HCT116 (cell line): ENCODE measurements at regions not wholly inside any gene's neighbourhood (a gene's known extent, or its start where the extent isn't known, plus 50 kb on each side); places are given as distances from the start of the nearest gene placed in this dataset.

ENCODE experiments used
- ATAC-seq: fragments of 200-7000 bp; cut with Tn5 transposase; 2 replicates; pipeline ENCODE4 v1.9.1; 2020; ENCODE audit warnings: mild to moderate bottlenecking, moderate library complexity
- BruUV-seq: library from RNA; stranded (reverse); fragments of 400-500 nt; replicated peaks from 2 replicates; lab custom pipeline; 2021; lab: Mats Ljungman, UMichigan
- CTCF ChIA-PET: fragments of 300-600 bp; sonication (Branson Sonifier 250); formaldehyde crosslinking; loops from one replicate; lab custom pipeline; 2021; ENCODE audit warnings: antibody characterized with exemption; lab: Charles Lee
- POLR2A ChIA-PET: fragments of 300-600, 350-600 bp; sonication (Branson Sonifier 250); formaldehyde crosslinking; loops from one replicate; lab custom pipeline; 2021; ENCODE audit warnings: antibody characterized with exemption; lab: Charles Lee
- RAD21 ChIA-PET, 2 experiments: fragments of 300-600 bp; sonication (Branson Sonifier 250); formaldehyde crosslinking; loops; one replicate each; lab custom pipeline; 2023; ENCODE audit warnings: low total read pairs in 2 of 2; ENCODE audit not compliant: uncharacterized antibody in 2 of 2, unreplicated experiment in 2 of 2, low non-redundant PET in 1 of 2; lab: Charles Lee
- DNase-seq: peaks from one replicate; pipeline ENCODE4 v3.0.0-alpha.2; 2010; ENCODE audit warnings: low read depth, low spot score
- H2AFZ ChIP-seq: fragments of 200-600 bp; shearing (Covaris generic), sonication (generic); 2 replicates; pipeline ENCODE4 v1.6.1; 2017; ENCODE audit warnings: low read depth, mixed run types, mixed read lengths, antibody characterized with exemption, low read length; ENCODE audit not compliant: poor library complexity, severe bottlenecking
- H3K27ac ChIP-seq: 2 replicates; pipeline ENCODE4 v1.5.1; 2012; ENCODE audit warnings: low read depth, low read length
- H3K27me3 ChIP-seq: fragments of 200-600 bp; sonication (generic); 2 replicates; pipeline ENCODE4 v1.6.1; 2016; ENCODE audit warnings: mixed run types, low read length, mixed read lengths; ENCODE audit not compliant: insufficient read depth
- H3K36me3 ChIP-seq, 2 experiments: fragments of 200-500 bp in 1 of 2; fragments of 200-600 bp in 1 of 2; sonication (Bioruptor generic) in 1 of 2; sonication (generic) in 1 of 2; 2 replicates each; pipeline versions ENCODE4 v1.5.1 to v1.6.1; 2014 to 2016; ENCODE audit warnings: low read length in 2 of 2, inconsistent platforms in 1 of 2, mixed read lengths in 1 of 2, mixed run types in 1 of 2; ENCODE audit not compliant: insufficient read depth in 2 of 2, control insufficient read depth in 1 of 2
- H3K4me1 ChIP-seq, 2 experiments: fragments of 200-600 bp in 1 of 2; sonication (generic) in 1 of 2; 2 replicates each; pipeline versions ENCODE4 v1.5.1 to v1.6.1; 2012 to 2017; ENCODE audit warnings: low read length in 2 of 2, inconsistent platforms in 1 of 2, mild to moderate bottlenecking in 1 of 2, mixed read lengths in 1 of 2, mixed run types in 1 of 2, moderate library complexity in 1 of 2; ENCODE audit not compliant: insufficient read depth in 2 of 2, control insufficient read depth in 1 of 2
- H3K4me2 ChIP-seq: fragments of 200-600 bp; sonication (generic); 2 replicates; pipeline ENCODE4 v1.6.1; 2017; ENCODE audit warnings: mixed run types, low read length, mixed read lengths
- H3K4me3 ChIP-seq, 2 experiments: fragments of 200-600 bp in 1 of 2; sonication (generic) in 1 of 2; replicated peaks in 1 of 2; 2 replicates each; pipeline ENCODE4 v1.5.1; 2011 to 2016; ENCODE audit warnings: low read length in 2 of 2, control low read depth in 1 of 2, low read depth in 1 of 2, mild to moderate bottlenecking in 1 of 2, mixed read lengths in 1 of 2, mixed run types in 1 of 2
- H3K79me2 ChIP-seq: fragments of 200-600 bp; sonication (generic); 2 replicates; pipeline ENCODE4 v1.6.1; 2017; ENCODE audit warnings: mild to moderate bottlenecking, mixed run types, low read length, moderate library complexity, mixed read lengths; ENCODE audit not compliant: insufficient read depth
- H3K9ac ChIP-seq: fragments of 200-600 bp; sonication (generic); 2 replicates; pipeline ENCODE4 v1.6.1; 2016; ENCODE audit warnings: low read length, mixed read lengths
- H3K9me2 ChIP-seq: fragments of 200-600 bp; sonication (generic), shearing (Covaris generic); 2 replicates; pipeline ENCODE4 v1.6.1; 2017; ENCODE audit warnings: mixed run types, mild to moderate bottlenecking, moderate library complexity; ENCODE audit not compliant: insufficient read depth
- H3K9me3 ChIP-seq, 2 experiments: fragments of 200-500 bp in 1 of 2; fragments of 200-600 bp in 1 of 2; sonication (Bioruptor generic) in 1 of 2; sonication (generic) in 1 of 2; 2 replicates each; pipeline ENCODE4 v1.6.1; 2014 to 2017; ENCODE audit warnings: low read length in 2 of 2, mixed read lengths in 2 of 2, inconsistent platforms in 1 of 2, low read depth in 1 of 2, mild to moderate bottlenecking in 1 of 2, mixed run types in 1 of 2, moderate library complexity in 1 of 2; ENCODE audit not compliant: control insufficient read depth in 1 of 2, insufficient read depth in 1 of 2
- H4K20me1 ChIP-seq: fragments of 200-600 bp; sonication (generic), shearing (Covaris generic); 2 replicates; pipeline ENCODE4 v1.6.1; 2017; ENCODE audit warnings: mixed run types, mild to moderate bottlenecking, moderate library complexity; ENCODE audit not compliant: insufficient read depth
- CBX3 ChIP-seq: IDR thresholded peaks from 2 replicates; pipeline ENCODE4 v1.6.1; 2012; ENCODE audit warnings: low read depth
- ELF1 ChIP-seq: IDR thresholded peaks from 2 replicates; pipeline ENCODE4 v1.6.1; 2012; ENCODE audit warnings: low read depth, borderline replicate concordance
- EZH2 ChIP-seq: fragments of 200-600 bp; sonication (generic); IDR thresholded peaks from 2 replicates; pipeline ENCODE4 v1.6.1; 2017; ENCODE audit warnings: antibody characterized with exemption, mixed run types
- EZH2phosphoT487 ChIP-seq: fragments of 200-600 bp; IDR thresholded peaks from 2 replicates; pipeline ENCODE4 v1.6.1; 2018; ENCODE audit warnings: antibody characterized with exemption, borderline replicate concordance
- JUND ChIP-seq: IDR thresholded peaks from 2 replicates; pipeline ENCODE4 v1.6.1; 2012
- POLR2A ChIP-seq: IDR thresholded peaks from 2 replicates; pipeline ENCODE4 v1.7.0; 2011; ENCODE audit warnings: borderline replicate concordance; ENCODE audit not compliant: insufficient read depth, insufficient read length; ENCODE audit errors: extremely low read depth
- SIN3A ChIP-seq: IDR thresholded peaks from 2 replicates; pipeline ENCODE4 v1.6.1; 2012; ENCODE audit warnings: low read depth
- SP1 ChIP-seq: IDR thresholded peaks from 2 replicates; pipeline ENCODE4 v1.6.1; 2012; ENCODE audit warnings: low read depth
- TCF7L2 ChIP-seq: IDR thresholded peaks from 2 replicates; pipeline ENCODE4 v1.7.0; 2011; ENCODE audit warnings: borderline replicate concordance, inconsistent platforms; ENCODE audit not compliant: insufficient read depth, insufficient read length; ENCODE audit errors: extremely low read depth
- YY1 ChIP-seq: IDR thresholded peaks from 2 replicates; pipeline ENCODE4 v1.6.1; 2011; ENCODE audit warnings: low read length, low read depth, moderate library complexity, mild to moderate bottlenecking; ENCODE audit not compliant: insufficient replicate concordance; ENCODE audit errors: extremely low read depth
- intact Hi-C: fragments of 100-400 bp; cut with micrococcal nuclease; formaldehyde crosslinking; loops from 2 replicates; pipeline ENCODE4 v1.10.0; 2022
- TF ChIP-seq, protein P1 (sequence below): IDR thresholded peaks from 2 replicates; pipeline ENCODE4 v1.6.1; 2012
- TF ChIP-seq, protein P2 (sequence below): IDR thresholded peaks from 2 replicates; pipeline ENCODE4 v1.6.1; 2012; ENCODE audit warnings: low read depth

DNA sequence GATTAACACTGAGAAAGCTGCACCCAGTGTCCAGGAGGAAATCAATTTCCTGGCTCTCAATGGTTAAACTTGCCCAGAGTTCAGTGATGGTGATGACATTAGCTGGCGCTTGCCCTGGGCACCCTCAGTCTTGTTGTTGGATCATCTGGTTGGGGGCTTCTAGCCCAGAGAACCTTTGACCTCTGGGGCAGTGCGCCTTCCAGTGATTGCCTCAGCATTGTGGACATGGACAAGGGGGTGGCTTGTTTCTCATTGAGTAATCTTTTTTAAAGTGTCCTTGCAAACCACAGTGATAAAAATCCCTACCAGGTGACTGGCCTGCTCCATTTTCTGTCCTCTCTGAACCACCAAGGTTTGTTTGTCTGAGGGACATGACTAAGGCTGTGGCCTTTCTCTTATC lies 95.6 kb upstream of the USP9Y start:
- ChIA-PET CTCF (no interaction called here), RAD21 (no interaction called here), POLR2A (no interaction called here)
- H3K4me1 ChIP-seq, result no peaks in the 10 kb centered on the region
- H3K79me2 ChIP-seq, result no peaks in the 10 kb centered on the region
- H2AFZ ChIP-seq, result no peak overlapping the region
- no peak overlapping the region for H3K4me2 ChIP-seq
- H3K9ac ChIP-seq, result no peak overlapping the region
- no peaks in the 10 kb centered on the region for H3K36me3 ChIP-seq
- no peak overlapping the region for H3K4me3 ChIP-seq
- H3K27ac ChIP-seq, result no peak overlapping the region
- H3K9me3 ChIP-seq, result no peaks in the 10 kb centered on the region
- no peaks in the 10 kb centered on the region for H4K20me1 ChIP-seq
- no TSS peak for BruUV-seq
- H3K9me2 ChIP-seq, result no peaks in the 10 kb centered on the region
- TF ChIP-seq EZH2phosphoT487, result no peak
- no peak for TF ChIP-seq YY1
- no peak for TF ChIP-seq EZH2
- no peak for TF ChIP-seq SIN3A
- TF ChIP-seq, protein P1, sequence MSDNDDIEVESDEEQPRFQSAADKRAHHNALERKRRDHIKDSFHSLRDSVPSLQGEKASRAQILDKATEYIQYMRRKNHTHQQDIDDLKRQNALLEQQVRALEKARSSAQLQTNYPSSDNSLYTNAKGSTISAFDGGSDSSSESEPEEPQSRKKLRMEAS, result no peak
- no peak for TF ChIP-seq TCF7L2
- no peak for TF ChIP-seq POLR2A
- TF ChIP-seq CBX3, result no peak
- TF ChIP-seq ELF1, result no peak
- no peak for TF ChIP-seq JUND
- TF ChIP-seq, protein P2, sequence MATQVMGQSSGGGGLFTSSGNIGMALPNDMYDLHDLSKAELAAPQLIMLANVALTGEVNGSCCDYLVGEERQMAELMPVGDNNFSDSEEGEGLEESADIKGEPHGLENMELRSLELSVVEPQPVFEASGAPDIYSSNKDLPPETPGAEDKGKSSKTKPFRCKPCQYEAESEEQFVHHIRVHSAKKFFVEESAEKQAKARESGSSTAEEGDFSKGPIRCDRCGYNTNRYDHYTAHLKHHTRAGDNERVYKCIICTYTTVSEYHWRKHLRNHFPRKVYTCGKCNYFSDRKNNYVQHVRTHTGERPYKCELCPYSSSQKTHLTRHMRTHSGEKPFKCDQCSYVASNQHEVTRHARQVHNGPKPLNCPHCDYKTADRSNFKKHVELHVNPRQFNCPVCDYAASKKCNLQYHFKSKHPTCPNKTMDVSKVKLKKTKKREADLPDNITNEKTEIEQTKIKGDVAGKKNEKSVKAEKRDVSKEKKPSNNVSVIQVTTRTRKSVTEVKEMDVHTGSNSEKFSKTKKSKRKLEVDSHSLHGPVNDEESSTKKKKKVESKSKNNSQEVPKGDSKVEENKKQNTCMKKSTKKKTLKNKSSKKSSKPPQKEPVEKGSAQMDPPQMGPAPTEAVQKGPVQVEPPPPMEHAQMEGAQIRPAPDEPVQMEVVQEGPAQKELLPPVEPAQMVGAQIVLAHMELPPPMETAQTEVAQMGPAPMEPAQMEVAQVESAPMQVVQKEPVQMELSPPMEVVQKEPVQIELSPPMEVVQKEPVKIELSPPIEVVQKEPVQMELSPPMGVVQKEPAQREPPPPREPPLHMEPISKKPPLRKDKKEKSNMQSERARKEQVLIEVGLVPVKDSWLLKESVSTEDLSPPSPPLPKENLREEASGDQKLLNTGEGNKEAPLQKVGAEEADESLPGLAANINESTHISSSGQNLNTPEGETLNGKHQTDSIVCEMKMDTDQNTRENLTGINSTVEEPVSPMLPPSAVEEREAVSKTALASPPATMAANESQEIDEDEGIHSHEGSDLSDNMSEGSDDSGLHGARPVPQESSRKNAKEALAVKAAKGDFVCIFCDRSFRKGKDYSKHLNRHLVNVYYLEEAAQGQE, result no peak
- no peak for TF ChIP-seq SP1
- no peaks in the 10 kb centered on the region for H3K27me3 ChIP-seq
- DNase-seq, result no peak
- intact Hi-C loops, result no loop called here
- no peak for ATAC-seq
